GM12872 (cell line): ENCODE measurements at regions not wholly inside any gene's neighbourhood (a gene's known extent, or its start where the extent isn't known, plus 50 kb on each side); places are given as distances from the start of the nearest gene placed in this dataset.

Experiments
- CTCF ChIP-seq: IDR thresholded peaks from 3 replicates; pipeline ENCODE4 v1.5.1; 2011; ENCODE audit warnings: low read depth, mild to moderate bottlenecking, low read length, moderate library complexity; ENCODE audit not compliant: insufficient read depth

GRCh38 chr22:49270595-49271368 is 556.9 kb downstream of the BRD1 start:
- no peak for TF ChIP-seq CTCF

- no peak for TF ChIP-seq CTCF
Observed at GRCh38 chr22:49269928-49270327, 557.7 kb downstream of the BRD1 start.

GRCh38 chr22:49269371-49269770 is 558.3 kb downstream of the BRD1 start:
- TF ChIP-seq CTCF, result no peak

GRCh38 chr22:49268924-49269323 is 558.7 kb downstream of the BRD1 start:
- no peak for TF ChIP-seq CTCF

GRCh38 chr22:49267996-49268395 is 559.7 kb downstream of the BRD1 start:
- no peak for TF ChIP-seq CTCF

- TF ChIP-seq CTCF, result no peak
Observed at GRCh38 chr22:49266561-49267519, 560.8 kb downstream of the BRD1 start.

- TF ChIP-seq CTCF, result no peak
Observed at GRCh38 chr22:49264696-49265095, 563.0 kb downstream of the BRD1 start.
